ENCODE measurements at regions not wholly inside any gene's neighbourhood (a gene's known extent, or its start where the extent isn't known, plus 50 kb on each side); places are given as distances from the start of the nearest gene placed in this dataset.
A peak's percentile ranks its signal among the peaks of the same experiment; 100 is the strongest.
"Not testable (repeated sequence)": the region's sequence is repeated elsewhere in the genome, so short reads cannot be mapped to it uniquely, and the experiment has no call there.

- DNase-seq = no peak
Observed at GRCh38 chr2:144115739-144116291, 404.1 kb downstream of the ZEB2 start.

GRCh38 chr2:144114760-144115159, 405.2 kb downstream of the ZEB2 start:
- no peak for DNase-seq

- DNase-seq = no peak
Observed at GRCh38 chr2:144111437-144111836, 408.5 kb downstream of the ZEB2 start.

GRCh38 chr2:144106104-144106503, 413.8 kb downstream of the ZEB2 start:
- DNase-seq = not testable (repeated sequence)

GRCh38 chr2:144102386-144102785, 417.5 kb downstream of the ZEB2 start:
- DNase-seq = no peak

GRCh38 chr2:144099780-144100377, 420.0 kb downstream of the ZEB2 start:
- no peak for DNase-seq

- DNase-seq = no peak
Observed at GRCh38 chr2:144099340-144099739, 420.6 kb downstream of the ZEB2 start.

- no peak for DNase-seq
Observed at GRCh38 chr2:144097440-144098225, 422.3 kb downstream of the ZEB2 start.

- DNase-seq = no peak
Observed at GRCh38 chr2:144096531-144096930, 423.4 kb downstream of the ZEB2 start.

- no peak for DNase-seq
Observed at GRCh38 chr2:144094408-144095151, 425.3 kb downstream of the ZEB2 start.

- no peak for DNase-seq
Observed at GRCh38 chr2:144091622-144092021, 428.3 kb downstream of the ZEB2 start.

GRCh38 chr2:144088863-144089262, 431.1 kb downstream of the ZEB2 start:
- no peak for DNase-seq

- DNase-seq = no peak
Observed at GRCh38 chr2:144086965-144087364, 433.0 kb downstream of the ZEB2 start.

- DNase-seq = no peak
Observed at GRCh38 chr2:144085016-144085415, 434.9 kb downstream of the ZEB2 start.

GRCh38 chr2:144084114-144084661, 435.7 kb downstream of the ZEB2 start:
- DNase-seq = no peak

- no peak for DNase-seq
Observed at GRCh38 chr2:144083211-144083610, 436.7 kb downstream of the ZEB2 start.

GRCh38 chr2:144082777-144083176, 437.1 kb downstream of the ZEB2 start:
- no peak for DNase-seq

- no peak for DNase-seq
Observed at GRCh38 chr2:144082327-144082726, 437.6 kb downstream of the ZEB2 start.

- no peak for DNase-seq
Observed at GRCh38 chr2:144081272-144081671, 438.6 kb downstream of the ZEB2 start.

- DNase-seq = no peak
Observed at GRCh38 chr2:144079803-144080202, 440.1 kb downstream of the ZEB2 start.

GRCh38 chr2:144078802-144079724, 440.9 kb downstream of the ZEB2 start:
- no peak for DNase-seq

- DNase-seq = peak; percentile 27
Observed at GRCh38 chr2:144078106-144078505, 441.8 kb downstream of the ZEB2 start.
